K562 (cell line): ENCODE measurements at regions not wholly inside any gene's neighbourhood (a gene's known extent, or its start where the extent isn't known, plus 50 kb on each side); places are given as distances from the start of the nearest gene placed in this dataset.

Source experiments
- ATAC-seq: fragments of 200-7000 bp; cut with Tn5 transposase; 3 replicates; pipeline ENCODE4 v1.9.1; 2020; ENCODE audit warnings: moderate library complexity
- BruUV-seq: library from RNA; stranded (reverse); fragments of 400-500 nt; replicated peaks from 2 replicates; lab custom pipeline; 2021; lab: Mats Ljungman, UMichigan
- CTCF ChIA-PET: fragments of 300-600 bp; formaldehyde crosslinking; extraction: SDS; loops from one replicate; lab custom pipeline; 2021; ENCODE audit warnings: low intra/inter-chr PET ratio; lab: Yijun Ruan, JAX
- POLR2A ChIA-PET: fragments of 300-600, 350-650 bp; sonication (Branson Sonifier 250); formaldehyde crosslinking; extraction: SDS; loops from one replicate; lab custom pipeline; 2021; ENCODE audit warnings: antibody characterized with exemption, inconsistent platforms; lab: Yijun Ruan, JAX
- DNase-seq, 4 experiments: peaks; one replicate each; pipeline versions ENCODE4 v3.0.0 to v3.0.0-alpha.2; 2011 to 2018; ENCODE audit warnings: low spot score in 3 of 4, mixed read lengths in 3 of 4; ENCODE audit errors: extremely low read depth in 1 of 4
- FAIRE-seq: peaks from 2 replicates; lab custom pipeline; 2011; peaks lifted over from hg19 to GRCh38; lab: Jason Lieb, UNC
- H2AFZ ChIP-seq: 2 replicates; pipeline ENCODE4 v1.6.0; 2011; ENCODE audit warnings: low read depth, low read length, control low read depth, inconsistent platforms
- H3K27ac ChIP-seq: fragments of 200-600 bp; 3 replicates; pipeline ENCODE4 v1.8.0; 2011; ENCODE audit warnings: low read depth, mild to moderate bottlenecking, control low read depth, inconsistent platforms, low read length, moderate library complexity, mixed read lengths; ENCODE audit errors: extremely low read depth
- H3K27me3 ChIP-seq, 2 experiments: fragments of 300-600 bp in 1 of 2; 2 replicates in 1 of 2; 3 replicates in 1 of 2; pipeline versions ENCODE4 v1.6.0 to v1.8.0; 2011; ENCODE audit warnings: inconsistent platforms in 2 of 2, low read length in 2 of 2, mild to moderate bottlenecking in 1 of 2, mixed read lengths in 1 of 2, moderate library complexity in 1 of 2; ENCODE audit not compliant: control insufficient read depth in 2 of 2, insufficient read depth in 2 of 2
- H3K36me3 ChIP-seq: fragments of 300-600 bp; 3 replicates; pipeline ENCODE4 v1.8.0; 2011; ENCODE audit warnings: mild to moderate bottlenecking, low read length, inconsistent platforms; ENCODE audit not compliant: control insufficient read depth, insufficient read depth
- H3K4me1 ChIP-seq, 2 experiments: fragments of 200-600 bp in 1 of 2; replicated peaks in 1 of 2; 2 replicates in 1 of 2; 3 replicates in 1 of 2; pipeline versions ENCODE4 v1.5.1 to v1.8.0; 2011; ENCODE audit warnings: inconsistent platforms in 2 of 2, low read length in 2 of 2, mild to moderate bottlenecking in 1 of 2, mixed read lengths in 1 of 2, moderate library complexity in 1 of 2; ENCODE audit not compliant: control insufficient read depth in 2 of 2, insufficient read depth in 2 of 2
- H3K4me2 ChIP-seq: 2 replicates; pipeline ENCODE4 v1.6.1; 2011; ENCODE audit warnings: low read length, control low read depth, inconsistent platforms, mixed read lengths; ENCODE audit not compliant: insufficient read depth
- H3K4me3 ChIP-seq: fragments of 200-600 bp; sonication (generic), shearing (Covaris generic); 2 replicates; pipeline ENCODE4 v1.5.1; 2016; ENCODE audit warnings: control low read depth, inconsistent platforms
- H3K79me2 ChIP-seq: fragments of 200-600 bp; 3 replicates; pipeline ENCODE4 v1.8.0; 2011; ENCODE audit warnings: low read length, inconsistent platforms; ENCODE audit not compliant: control insufficient read depth, insufficient read depth
- H3K9ac ChIP-seq, 2 experiments: 2 replicates each; pipeline versions ENCODE4 v1.6.0 to v1.6.1; 2011; ENCODE audit warnings: low read depth in 2 of 2, low read length in 2 of 2, control low read depth in 1 of 2, inconsistent platforms in 1 of 2, mild to moderate bottlenecking in 1 of 2, mixed read lengths in 1 of 2; ENCODE audit not compliant: insufficient read depth in 1 of 2
- H3K9me1 ChIP-seq: one replicate; pipeline ENCODE4 v1.6.0; 2011; ENCODE audit warnings: inconsistent platforms, mild to moderate bottlenecking, low read length, moderate library complexity; ENCODE audit not compliant: control insufficient read depth, insufficient read depth
- H3K9me3 ChIP-seq: replicated peaks from 2 replicates; pipeline ENCODE4 v1.5.1; 2011; ENCODE audit warnings: low read depth, low read length, inconsistent platforms; ENCODE audit not compliant: control insufficient read depth, insufficient read depth
- H4K20me1 ChIP-seq: replicated peaks from 2 replicates; pipeline ENCODE4 v1.6.1; 2011; ENCODE audit warnings: low read length, inconsistent platforms, mixed read lengths; ENCODE audit not compliant: control insufficient read depth, insufficient read depth
- BCL6 ChIP-seq: fragments of 250-450 bp; sonication (Bioruptor Pico); IDR thresholded peaks from 2 replicates; pipeline ENCODE4 v1.4.0; 2020
- CCNT2 ChIP-seq: IDR thresholded peaks from 2 replicates; pipeline ENCODE4 v1.6.1; 2011; ENCODE audit warnings: borderline replicate concordance, low read depth, mild to moderate bottlenecking, moderate library complexity, mixed read lengths, low read length; ENCODE audit not compliant: insufficient read length; ENCODE audit errors: extremely low read depth
- FOXP4 ChIP-seq: sonication (generic); formaldehyde crosslinking; IDR thresholded peaks from 2 replicates; pipeline ENCODE4 v1.8.0; 2022; ENCODE audit warnings: mild to moderate bottlenecking, missing genetic modification reagents, borderline replicate concordance
- GTF2B ChIP-seq: IDR thresholded peaks from 2 replicates; pipeline ENCODE4 v1.6.1; 2011; ENCODE audit not compliant: insufficient read length; ENCODE audit errors: extremely low read depth
- HDAC3 ChIP-seq: fragments of 450-650 bp; IDR thresholded peaks from 2 replicates; pipeline ENCODE4 v1.6.1; 2018; ENCODE audit warnings: borderline replicate concordance, mild to moderate bottlenecking, moderate library complexity; ENCODE audit not compliant: partially characterized antibody
- NELFE ChIP-seq: IDR thresholded peaks from 2 replicates; pipeline ENCODE4 v1.6.1; 2011; ENCODE audit warnings: mild to moderate bottlenecking; ENCODE audit not compliant: insufficient read depth, insufficient read length
- NR4A1 ChIP-seq, 2 experiments: fragments of 250-450 bp in 1 of 2; fragments of 450-650 bp in 1 of 2; sonication (Bioruptor Pico) in 1 of 2; IDR thresholded peaks; 2 replicates each; pipeline versions ENCODE4 v1.4.0 to v1.6.1; 2016 to 2020; ENCODE audit warnings: mild to moderate bottlenecking in 2 of 2, missing compliant biosample characterization in 1 of 2, missing genetic modification characterization in 1 of 2, moderate library complexity in 1 of 2
- RUNX1 ChIP-seq: sonication (generic); IDR thresholded peaks from 2 replicates; pipeline ENCODE4 v1.6.1; 2016; ENCODE audit warnings: antibody characterized with exemption, low read depth
- TAF9B ChIP-seq: fragments of 450-650 bp; IDR thresholded peaks from 2 replicates; pipeline ENCODE4 v1.6.1; 2018; ENCODE audit warnings: mild to moderate bottlenecking; ENCODE audit not compliant: partially characterized antibody
- ZBTB1 ChIP-seq: sonication (generic); formaldehyde crosslinking; IDR thresholded peaks from 2 replicates; pipeline ENCODE4 v1.8.1; 2023; ENCODE audit warnings: missing genetic modification reagents, low read depth, mild to moderate bottlenecking, borderline replicate concordance
- ZKSCAN8 ChIP-seq: fragments of 200-800 bp; sonication (Bioruptor generic); IDR thresholded peaks from 2 replicates; pipeline ENCODE4 v1.6.1; 2016; ENCODE audit warnings: missing genetic modification characterization, missing compliant biosample characterization
- ZNF174 ChIP-seq: fragments of 250-450 bp; sonication (Bioruptor Pico); IDR thresholded peaks from 2 replicates; pipeline ENCODE4 v1.4.0; 2020; ENCODE audit warnings: mild to moderate bottlenecking
- ZNF347 ChIP-seq: fragments of 450-650 bp; formaldehyde crosslinking; IDR thresholded peaks from 2 replicates; pipeline ENCODE4 v1.4.0; 2020; ENCODE audit warnings: low read depth, mild to moderate bottlenecking, moderate library complexity
- ZNF512 ChIP-seq: IDR thresholded peaks from 2 replicates; pipeline ENCODE4 v1.6.1; 2016; ENCODE audit warnings: missing genetic modification characterization, missing compliant biosample characterization
- WGBS: fragments of 100-300 bp; shearing (Covaris generic); methylation state at CpG from one replicate; pipeline ENCODE4 v1.1.6; 2016; ENCODE audit warnings: low coverage, mixed read lengths; ENCODE audit not compliant: insufficient coverage; ENCODE audit errors: missing lambda C conversion rate; 5-methylcytosine and 5-hydroxymethylcytosine counted together
- in situ Hi-C: fragments of 300-500 bp; cut with MboI; formaldehyde crosslinking; loops from 4 replicates; pipeline ENCODE4 v1.15.0; 2018; ENCODE audit warnings: inconsistent platforms, mixed read lengths
- intact Hi-C: fragments of 100-400 bp; cut with micrococcal nuclease; formaldehyde crosslinking; loops from 2 replicates; pipeline ENCODE4 v1.14.2; 2022

GRCh38 chr3:106337116-106337515, 468.3 kb upstream of the CBLB start:
- Histone ChIP-seq H3K4me3 (no peak overlapping the region), H3K27ac (no peak overlapping the region), H3K9me1 (no peaks in the 10 kb centered on the region), H2AFZ (no peak overlapping the region), H3K79me2 (no peaks in the 10 kb centered on the region), H3K9ac (no peak overlapping the region), H3K27me3 (no peaks in the 10 kb centered on the region), H3K4me1 (no peaks in the 10 kb centered on the region), H4K20me1 (no peaks in the 10 kb centered on the region), H3K9me3 (no peaks in the 10 kb centered on the region), H3K36me3 (no peaks in the 10 kb centered on the region), H3K4me2 (no peak overlapping the region)
- ChIA-PET CTCF (no interaction called here), POLR2A (no interaction called here)
- BruUV-seq: no TSS peak
- ATAC-seq (no peak), DNase-seq (no peak), FAIRE-seq (no peak)
- no CpG with 5 or more reads among the region's 1 CpG for WGBS
- TF ChIP-seq TAF9B (no peak), ZNF347 (no peak), CCNT2 (no peak), BCL6 (no peak), ZNF174 (CRISPR knock-in tag) (no peak), ZKSCAN8 (CRISPR knock-in tag) (no peak), FOXP4 (CRISPR knock-in tag) (no peak), GTF2B (no peak), RUNX1 (no peak), ZNF512 (tag) (no peak), NELFE (no peak), ZBTB1 (no peak), NR4A1 (CRISPR knock-in tag; IDR thresholded peaks at IDR 0.05) (no peak), NR4A1 (tag; IDR thresholded peaks at IDR 0.05) (no peak), HDAC3 (no peak)
- intact Hi-C loops (no loop called here), in situ Hi-C loops (no loop called here)
